Adipocyte (in vitro differentiated cells): ENCODE measurements at regions not wholly inside any gene's neighbourhood (a gene's known extent, or its start where the extent isn't known, plus 50 kb on each side); places are given as distances from the start of the nearest gene placed in this dataset.
"Not testable (repeated sequence)": the region's sequence is repeated elsewhere in the genome, so short reads cannot be mapped to it uniquely, and the experiment has no call there.

Source experiments
- DNase-seq: peaks from one replicate; pipeline ENCODE4 v3.0.0-alpha.2; 2015; ENCODE audit warnings: low read depth
- H3K27me3 ChIP-seq: replicated peaks from 2 replicates; pipeline ENCODE4 v1.7.0; 2013; ENCODE audit warnings: mild to moderate bottlenecking, low read length, moderate library complexity; ENCODE audit not compliant: control insufficient read depth, insufficient read depth
- H3K36me3 ChIP-seq: 2 replicates; pipeline ENCODE4 v1.7.0; 2013; ENCODE audit warnings: low read length, mild to moderate bottlenecking, moderate library complexity; ENCODE audit not compliant: control insufficient read depth, insufficient read depth, severe bottlenecking
- H3K4me1 ChIP-seq: 2 replicates; pipeline ENCODE4 v1.7.0; 2013; ENCODE audit warnings: mild to moderate bottlenecking, low read length, moderate library complexity; ENCODE audit not compliant: control insufficient read depth, insufficient read depth
- H3K4me3 ChIP-seq: 2 replicates; pipeline ENCODE4 v1.7.0; 2013; ENCODE audit warnings: mild to moderate bottlenecking, low read length, moderate library complexity
- H3K9ac ChIP-seq: 2 replicates; pipeline ENCODE4 v1.7.0; 2013; ENCODE audit warnings: mild to moderate bottlenecking, low read length, moderate library complexity
- H3K9me3 ChIP-seq: 2 replicates; pipeline ENCODE4 v1.7.0; 2013; ENCODE audit warnings: mild to moderate bottlenecking, low read length, moderate library complexity; ENCODE audit not compliant: control insufficient read depth

DNA sequence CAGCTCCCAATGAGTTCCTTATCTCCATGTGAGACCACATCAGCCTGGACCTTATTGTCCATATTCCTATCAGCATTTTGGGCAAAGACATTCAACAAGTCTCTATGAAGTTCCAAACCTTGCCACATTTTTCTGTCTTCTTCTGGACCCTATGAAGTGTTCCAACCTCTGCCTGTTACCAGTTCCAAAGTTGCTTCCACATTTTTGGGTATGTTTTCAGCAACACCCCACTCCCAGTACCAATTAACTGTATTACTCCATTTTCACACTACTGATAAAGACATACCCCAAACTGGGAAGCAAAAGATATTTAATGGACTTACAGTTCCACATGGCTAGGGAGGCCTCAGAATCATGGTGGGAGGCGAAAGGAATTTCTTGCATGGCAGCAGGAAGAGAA is 548.5 kb downstream of the CHSY3 start:
- no peak for DNase-seq
- Histone ChIP-seq H3K4me3 (no peak overlapping the region), H3K27me3 (no peaks in the 10 kb centered on the region), H3K4me1 (no peaks in the 10 kb centered on the region), H3K36me3 (no peaks in the 10 kb centered on the region), H3K9ac (no peak overlapping the region), H3K9me3 (peaks cover 16% of the 10 kb centered on the region)

- Histone ChIP-seq H3K4me1 (no peaks in the 10 kb centered on the region), H3K9ac (no peak overlapping the region), H3K9me3 (peaks cover 29% of the 10 kb centered on the region), H3K36me3 (no peaks in the 10 kb centered on the region), H3K27me3 (no peaks in the 10 kb centered on the region), H3K4me3 (no peak overlapping the region)
- DNase-seq, result no peak
Measured at GRCh38 chr5:130436430-130436829, 532.2 kb downstream of the CHSY3 start.

DNA sequence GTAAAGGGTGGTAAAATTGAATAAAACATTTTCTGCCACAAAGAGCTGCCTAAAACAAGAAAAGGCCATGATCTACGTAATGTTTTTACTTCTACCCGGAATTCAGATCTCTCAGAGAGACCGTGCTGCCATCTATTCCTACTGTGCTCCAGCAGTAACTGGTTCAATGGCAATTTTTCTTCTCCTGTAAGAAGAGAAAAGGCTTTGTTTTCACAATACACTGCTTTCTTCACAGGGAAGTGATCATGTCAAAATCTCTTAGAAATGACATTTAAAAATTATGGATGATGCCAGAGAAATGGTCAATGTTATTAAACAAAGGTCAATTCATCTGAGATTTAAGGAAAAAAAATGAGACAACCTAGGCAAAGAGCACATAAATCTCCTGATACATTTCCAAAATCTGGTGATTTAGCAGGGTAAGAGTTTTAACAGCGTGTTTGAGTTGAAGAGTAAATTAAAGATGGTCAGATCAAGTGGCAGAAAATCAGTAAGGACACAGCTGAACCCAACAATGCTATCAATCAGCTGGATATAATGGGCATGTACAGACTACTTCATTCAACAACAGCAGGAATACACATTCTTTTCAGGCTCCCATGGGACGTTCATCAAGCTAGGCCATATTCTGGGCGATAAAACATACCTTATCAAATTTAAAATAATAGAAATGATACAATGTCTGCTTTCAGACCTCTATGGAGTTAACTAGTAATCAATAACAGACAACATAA is 523.1 kb downstream of the CHSY3 start:
- no peak for DNase-seq
- H3K27me3 ChIP-seq, result no peaks in the 10 kb centered on the region
- H3K36me3 ChIP-seq, result no peaks in the 10 kb centered on the region
- no peaks in the 10 kb centered on the region for H3K4me1 ChIP-seq
- no peaks in the 10 kb centered on the region for H3K9me3 ChIP-seq
- no peak overlapping the region for H3K9ac ChIP-seq
- H3K4me3 ChIP-seq, result no peak overlapping the region

DNA sequence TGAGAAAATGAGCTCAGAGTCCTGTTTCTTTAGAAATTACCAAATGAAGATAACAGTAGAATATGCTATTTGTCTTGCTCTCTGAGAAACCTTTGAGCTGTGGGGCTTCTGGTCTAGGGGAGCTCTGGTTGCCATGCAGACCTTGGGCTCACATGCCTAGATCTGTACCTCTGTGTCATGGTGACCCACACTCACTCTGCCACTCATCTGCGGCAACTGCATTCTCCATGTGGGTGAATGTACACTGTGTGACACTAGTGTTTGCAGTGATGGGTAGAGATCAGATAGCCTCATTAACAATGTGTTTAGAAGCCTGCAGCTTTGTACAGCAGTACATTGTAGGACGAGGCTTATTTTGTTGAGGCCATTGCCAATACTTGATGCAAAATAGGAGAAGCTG is 521.2 kb downstream of the CHSY3 start:
- Histone ChIP-seq H3K4me1 (no peaks in the 10 kb centered on the region), H3K36me3 (no peaks in the 10 kb centered on the region), H3K27me3 (no peaks in the 10 kb centered on the region), H3K9me3 (no peaks in the 10 kb centered on the region), H3K9ac (no peak overlapping the region), H3K4me3 (no peak overlapping the region)
- DNase-seq, result no peak

DNA sequence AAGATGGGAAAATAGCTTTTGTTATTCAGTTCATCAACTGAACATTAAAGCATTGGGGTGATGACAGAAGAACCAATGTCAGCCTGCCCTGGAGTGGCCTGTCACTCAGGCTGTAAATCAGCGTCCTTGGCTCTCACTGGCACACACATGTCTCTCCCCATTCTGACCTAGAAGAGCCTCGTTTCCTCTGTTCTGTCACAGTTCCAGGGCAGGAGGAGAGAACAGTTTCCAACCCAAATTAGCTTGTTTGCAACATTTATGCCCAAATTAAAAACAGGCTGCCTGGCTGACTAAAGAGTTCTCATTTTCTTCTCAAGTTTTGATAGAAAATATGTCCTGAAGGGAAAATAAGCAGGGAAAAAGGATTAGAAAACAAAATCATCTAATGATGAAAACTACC is 520.1 kb downstream of the CHSY3 start:
- peak; percentile 24 for DNase-seq
- Histone ChIP-seq H3K9ac (no peak overlapping the region), H3K27me3 (no peaks in the 10 kb centered on the region)

GRCh38 chr5:130402906-130403305 is 498.6 kb downstream of the CHSY3 start:
- no peaks in the 10 kb centered on the region for H3K27me3 ChIP-seq
- H3K9me3 ChIP-seq, result no peaks in the 10 kb centered on the region
- no peaks in the 10 kb centered on the region for H3K4me1 ChIP-seq
- H3K4me3 ChIP-seq, result no peak overlapping the region
- H3K36me3 ChIP-seq, result no peaks in the 10 kb centered on the region
- H3K9ac ChIP-seq, result no peak overlapping the region
- no peak for DNase-seq

More for the DNA sequence above, 520.1 kb downstream of the CHSY3 start:
- Histone ChIP-seq H3K36me3 (no peaks in the 10 kb centered on the region), H3K9me3 (no peaks in the 10 kb centered on the region), H3K4me1 (no peaks in the 10 kb centered on the region), H3K4me3 (no peak overlapping the region)

GRCh38 chr5:130400091-130400490 is 495.8 kb downstream of the CHSY3 start:
- Histone ChIP-seq H3K4me1 (no peaks in the 10 kb centered on the region), H3K9ac (no peak overlapping the region), H3K4me3 (no peak overlapping the region), H3K27me3 (no peaks in the 10 kb centered on the region), H3K36me3 (no peaks in the 10 kb centered on the region), H3K9me3 (no peaks in the 10 kb centered on the region)
- peak; percentile 83 for DNase-seq

DNA sequence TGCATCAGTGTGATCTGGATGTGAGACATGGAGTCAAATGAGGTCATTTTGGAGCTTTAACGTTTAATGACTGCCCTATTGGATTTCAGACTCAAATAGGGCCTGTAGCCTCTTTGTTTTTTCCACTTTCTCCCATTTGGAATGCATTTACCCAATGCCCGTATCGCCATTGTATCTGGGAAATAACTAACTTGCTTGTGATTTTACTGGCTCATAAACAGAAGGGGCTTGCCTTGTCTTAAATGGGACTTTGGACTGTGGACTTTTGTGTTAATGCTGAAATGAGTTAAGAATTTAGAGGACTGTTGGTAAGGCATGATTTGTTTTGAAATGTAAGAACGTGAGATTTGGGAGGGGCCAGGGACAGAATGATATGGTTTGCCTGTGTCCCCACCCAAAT is 494.6 kb downstream of the CHSY3 start:
- no peak for DNase-seq
- H3K9me3 ChIP-seq, result no peaks in the 10 kb centered on the region
- H3K27me3 ChIP-seq, result no peaks in the 10 kb centered on the region
- H3K4me1 ChIP-seq, result no peaks in the 10 kb centered on the region
- H3K9ac ChIP-seq, result no peak overlapping the region
- no peak overlapping the region for H3K4me3 ChIP-seq
- no peaks in the 10 kb centered on the region for H3K36me3 ChIP-seq

GRCh38 chr5:130397727-130398126 is 493.5 kb downstream of the CHSY3 start:
- not testable (repeated sequence) for H3K36me3 ChIP-seq, DNase-seq, H3K4me3 ChIP-seq, H3K9ac ChIP-seq, H3K9me3 ChIP-seq, H3K27me3 ChIP-seq, H3K4me1 ChIP-seq

DNA sequence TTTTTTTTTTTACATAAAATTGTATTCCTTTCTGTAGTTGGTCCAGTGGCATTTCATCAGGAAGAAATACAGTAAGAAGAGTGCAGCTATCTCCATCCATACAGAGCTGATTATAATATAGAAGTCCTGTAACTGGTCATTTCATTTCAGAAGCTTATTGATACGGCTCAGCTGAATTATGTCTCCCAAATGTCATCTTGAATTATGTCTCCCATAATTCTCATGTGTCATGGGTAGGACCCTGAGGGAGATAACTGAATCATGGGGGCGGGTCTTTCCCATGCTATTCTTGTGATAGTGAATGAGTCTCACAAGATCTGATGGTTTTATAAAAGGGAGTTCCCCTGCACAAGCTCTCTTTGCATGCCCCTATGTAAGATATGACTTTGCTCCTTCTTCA is 492.9 kb downstream of the CHSY3 start:
- Histone ChIP-seq H3K27me3 (no peaks in the 10 kb centered on the region), H3K4me3 (no peak overlapping the region), H3K9ac (no peak overlapping the region), H3K36me3 (no peaks in the 10 kb centered on the region), H3K4me1 (no peaks in the 10 kb centered on the region), H3K9me3 (no peaks in the 10 kb centered on the region)
- no peak for DNase-seq

GRCh38 chr5:130391727-130392264 is 487.5 kb downstream of the CHSY3 start:
- not testable (repeated sequence) for H3K36me3 ChIP-seq, H3K4me3 ChIP-seq, H3K4me1 ChIP-seq, H3K27me3 ChIP-seq, H3K9ac ChIP-seq, H3K9me3 ChIP-seq, DNase-seq

DNA sequence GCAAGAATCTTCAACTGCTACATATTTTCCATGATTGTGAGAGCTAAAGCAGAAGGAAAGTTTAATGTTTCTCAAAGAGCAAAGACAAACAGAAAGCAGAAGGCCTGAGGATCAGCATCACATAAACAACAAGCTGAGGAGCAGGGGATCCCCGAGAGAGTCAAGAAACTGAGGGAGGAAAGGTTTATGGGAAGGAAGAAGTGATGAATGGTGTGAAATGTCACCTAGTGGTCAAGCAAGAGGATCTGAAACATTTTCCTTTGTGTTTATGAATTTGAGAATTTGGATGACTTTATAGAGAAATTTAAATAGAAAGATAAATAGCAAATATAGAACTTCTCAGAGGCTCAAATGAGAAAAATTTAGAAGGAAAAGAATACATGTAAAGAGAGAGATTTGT is 481.9 kb downstream of the CHSY3 start:
- Histone ChIP-seq H3K4me3 (no peak overlapping the region), H3K9me3 (no peaks in the 10 kb centered on the region), H3K36me3 (no peaks in the 10 kb centered on the region), H3K9ac (no peak overlapping the region), H3K27me3 (no peaks in the 10 kb centered on the region), H3K4me1 (no peaks in the 10 kb centered on the region)
- DNase-seq, result peak; percentile 17
